ENCODE measurements at regions not wholly inside any gene's neighbourhood (a gene's known extent, or its start where the extent isn't known, plus 50 kb on each side); places are given as distances from the start of the nearest gene placed in this dataset.

DNA sequence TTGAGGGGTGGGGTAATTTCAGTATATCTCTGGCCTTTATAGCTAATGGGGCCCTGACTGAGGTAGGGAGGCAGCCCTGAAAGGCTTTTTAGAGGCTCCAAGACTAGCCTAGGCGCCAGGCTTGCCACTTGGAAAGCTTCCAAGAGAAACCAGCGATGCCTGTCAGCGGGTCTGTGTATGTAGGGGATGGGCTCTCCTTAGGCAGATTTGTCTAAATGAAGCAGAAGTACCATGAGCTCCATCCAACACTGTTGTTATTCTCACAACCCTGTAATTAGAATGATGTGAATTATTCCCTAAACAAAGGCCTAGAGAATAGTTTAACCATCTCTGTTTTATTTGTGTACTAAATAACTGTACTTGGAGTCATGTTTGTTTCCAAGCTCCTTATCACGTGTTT lies 138.1 kb downstream of the B3GNT2 start:
- no peak overlapping the region for H3K4me3 ChIP-seq (ENCODE audit: low read length)
- TF ChIP-seq, protein P1, sequence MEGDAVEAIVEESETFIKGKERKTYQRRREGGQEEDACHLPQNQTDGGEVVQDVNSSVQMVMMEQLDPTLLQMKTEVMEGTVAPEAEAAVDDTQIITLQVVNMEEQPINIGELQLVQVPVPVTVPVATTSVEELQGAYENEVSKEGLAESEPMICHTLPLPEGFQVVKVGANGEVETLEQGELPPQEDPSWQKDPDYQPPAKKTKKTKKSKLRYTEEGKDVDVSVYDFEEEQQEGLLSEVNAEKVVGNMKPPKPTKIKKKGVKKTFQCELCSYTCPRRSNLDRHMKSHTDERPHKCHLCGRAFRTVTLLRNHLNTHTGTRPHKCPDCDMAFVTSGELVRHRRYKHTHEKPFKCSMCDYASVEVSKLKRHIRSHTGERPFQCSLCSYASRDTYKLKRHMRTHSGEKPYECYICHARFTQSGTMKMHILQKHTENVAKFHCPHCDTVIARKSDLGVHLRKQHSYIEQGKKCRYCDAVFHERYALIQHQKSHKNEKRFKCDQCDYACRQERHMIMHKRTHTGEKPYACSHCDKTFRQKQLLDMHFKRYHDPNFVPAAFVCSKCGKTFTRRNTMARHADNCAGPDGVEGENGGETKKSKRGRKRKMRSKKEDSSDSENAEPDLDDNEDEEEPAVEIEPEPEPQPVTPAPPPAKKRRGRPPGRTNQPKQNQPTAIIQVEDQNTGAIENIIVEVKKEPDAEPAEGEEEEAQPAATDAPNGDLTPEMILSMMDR (IDR thresholded peaks at IDR 0.05; ENCODE audit: insufficient read depth, low read depth, low read length, missing control alignments) = no peak
- no peak for DNase-seq (ENCODE audit: low read depth)

DNA sequence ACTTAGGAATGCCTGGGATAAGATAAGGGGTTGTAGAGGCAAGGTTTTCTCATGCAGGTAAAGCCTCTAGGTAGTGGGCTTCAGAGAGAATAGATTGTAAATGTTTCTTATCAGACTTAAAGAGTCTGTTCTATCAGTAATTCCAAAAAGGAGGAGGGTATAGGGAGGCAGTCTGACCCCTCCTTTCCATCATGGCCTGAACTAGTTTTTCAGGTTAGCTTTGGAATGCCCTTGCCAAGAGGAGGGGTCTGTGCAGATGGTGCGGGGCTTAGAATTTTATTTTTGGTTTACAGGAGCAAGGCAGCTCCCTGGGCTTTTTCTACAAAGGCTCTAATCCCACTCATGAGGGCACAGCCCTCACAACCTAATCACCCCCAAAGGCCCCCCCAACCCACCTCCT lies 135.0 kb downstream of the B3GNT2 start:
- TF ChIP-seq, protein P1 (IDR thresholded peaks at IDR 0.05; ENCODE audit: insufficient read depth, low read depth, low read length, missing control alignments) = no peak

DNA sequence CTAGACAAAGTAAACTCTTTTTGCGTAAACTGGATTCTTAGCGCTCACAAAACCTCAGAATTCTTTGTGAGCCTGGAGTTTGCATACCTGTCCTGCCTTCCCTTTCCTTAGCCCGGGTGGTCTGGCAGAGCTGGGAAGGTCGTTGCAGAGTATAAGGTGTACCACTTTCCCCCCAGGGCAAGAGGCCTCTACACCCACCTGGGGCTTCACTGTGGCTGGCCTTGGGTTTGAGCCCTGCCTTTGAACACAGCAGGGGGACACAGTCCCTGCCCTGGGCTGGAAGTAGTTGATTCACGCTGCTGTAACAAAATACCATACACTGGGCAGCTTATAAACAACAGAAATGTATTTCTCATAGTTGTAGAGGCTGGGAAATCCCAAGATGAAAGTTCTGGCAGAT lies 133.9 kb downstream of the B3GNT2 start:
- H3K4me3 ChIP-seq (ENCODE audit: low read length) = no peak overlapping the region
- DNase-seq (ENCODE audit: low read depth) = no peak
- TF ChIP-seq, protein P1 (IDR thresholded peaks at IDR 0.05; ENCODE audit: insufficient read depth, low read depth, low read length, missing control alignments) = no peak

More for the DNA sequence above, 135.0 kb downstream of the B3GNT2 start:
- no peak for DNase-seq (ENCODE audit: low read depth)
- no peak overlapping the region for H3K4me3 ChIP-seq (ENCODE audit: low read length)

DNA sequence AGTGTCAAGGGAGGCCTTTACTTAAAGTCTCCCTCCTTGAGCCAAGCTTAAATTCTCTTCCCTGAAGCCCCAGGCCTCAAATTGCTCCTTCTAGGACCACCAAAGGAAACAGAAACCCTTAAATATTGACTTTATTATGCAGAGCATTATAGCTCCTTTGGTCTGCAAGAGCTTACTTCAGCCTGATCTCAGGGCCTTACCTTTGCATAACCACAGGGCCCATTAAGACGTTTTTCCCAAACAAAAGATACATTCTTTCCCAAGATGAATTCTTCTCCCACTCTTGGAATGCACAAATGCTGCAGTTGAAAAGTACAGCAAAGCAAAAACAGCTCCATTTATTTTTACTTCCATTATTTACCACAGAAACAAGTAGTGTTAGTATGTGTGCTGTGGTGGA lies 130.8 kb downstream of the B3GNT2 start:
- TF ChIP-seq, protein P1 (IDR thresholded peaks at IDR 0.05; ENCODE audit: insufficient read depth, low read depth, low read length, missing control alignments) = no peak
- no peak for DNase-seq (ENCODE audit: low read depth)
- no peak overlapping the region for H3K4me3 ChIP-seq (ENCODE audit: low read length)

DNA sequence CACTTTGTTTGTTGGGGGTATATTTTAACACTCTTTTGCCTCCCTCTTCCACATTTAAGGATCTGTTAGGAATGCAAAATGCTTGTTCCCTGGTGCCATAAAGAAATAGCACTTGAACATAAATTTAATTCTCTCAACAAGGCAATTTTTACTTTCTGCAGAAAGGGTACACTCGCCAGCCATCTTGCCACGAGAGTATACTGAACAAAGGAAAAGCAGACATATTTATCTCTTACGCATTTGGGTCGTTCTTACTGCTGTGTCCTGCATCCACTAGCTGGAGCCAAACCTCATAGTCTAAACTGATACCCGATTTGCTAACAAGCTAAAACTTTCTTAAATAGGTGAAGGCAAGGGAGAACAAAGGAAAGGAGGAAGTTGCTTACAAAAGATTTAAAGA lies 129.5 kb downstream of the B3GNT2 start:
- DNase-seq (ENCODE audit: low read depth) = no peak
- TF ChIP-seq, protein P1 (IDR thresholded peaks at IDR 0.05; ENCODE audit: insufficient read depth, low read depth, low read length, missing control alignments) = no peak

DNA sequence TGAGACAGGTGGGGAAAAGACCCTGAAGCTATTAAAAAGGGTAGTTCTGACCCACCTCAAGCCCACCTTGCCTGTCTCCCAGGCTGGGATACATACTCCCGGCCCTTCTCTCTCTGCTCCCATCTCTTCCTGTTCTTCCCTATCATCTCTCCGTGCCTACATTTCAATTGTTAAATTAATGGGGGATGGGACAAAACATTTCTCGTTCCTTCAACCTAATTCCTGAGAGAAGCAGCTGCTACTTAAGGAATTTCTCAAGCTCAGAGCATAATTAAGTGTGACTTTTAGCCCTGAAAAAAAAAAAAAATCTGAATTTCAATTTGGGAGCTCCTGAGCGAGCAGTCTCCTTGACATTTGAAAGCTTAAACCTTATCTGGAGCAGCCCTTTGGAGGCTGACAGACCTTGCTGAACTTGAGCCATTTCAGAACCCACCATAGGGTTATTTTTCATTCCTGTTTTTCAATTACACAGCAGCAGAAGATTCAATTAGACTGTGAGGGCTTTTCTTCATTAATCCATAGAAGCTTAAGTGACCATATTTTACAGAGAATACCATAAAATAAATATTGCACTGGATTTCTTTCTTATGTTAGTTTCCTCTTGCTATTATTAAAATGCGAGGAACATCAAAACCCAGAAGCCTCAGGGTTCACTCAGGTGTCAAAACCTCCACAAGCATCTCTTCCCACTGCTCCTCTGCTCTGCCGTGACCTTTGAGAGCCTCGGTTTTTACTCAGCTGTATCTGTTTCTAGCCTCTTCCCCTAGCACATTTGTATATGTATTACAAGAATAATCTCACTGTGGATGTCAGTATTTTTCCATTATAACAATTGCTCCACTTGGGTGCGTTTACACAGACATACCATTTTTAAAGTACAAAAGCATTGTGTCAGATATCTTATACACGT lies 125.7 kb downstream of the B3GNT2 start:
- DNase-seq (ENCODE audit: low read depth) = no peak
- TF ChIP-seq, protein P1 (IDR thresholded peaks at IDR 0.05; ENCODE audit: insufficient read depth, low read depth, low read length, missing control alignments) = no peak
- H3K4me3 ChIP-seq (ENCODE audit: low read length) = no peak overlapping the region

More for the DNA sequence above, 129.5 kb downstream of the B3GNT2 start:
- H3K4me3 ChIP-seq (ENCODE audit: low read length) = no peak overlapping the region
